AG04449 (cell line): ENCODE measurements at regions not wholly inside any gene's neighbourhood (a gene's known extent, or its start where the extent isn't known, plus 50 kb on each side); places are given as distances from the start of the nearest gene placed in this dataset.
"Not testable (repeated sequence)": the region's sequence is repeated elsewhere in the genome, so short reads cannot be mapped to it uniquely, and the experiment has no call there.

ENCODE experiments used
- CTCF ChIA-PET: fragments of 350-600 bp; formaldehyde crosslinking; extraction: SDS; loops from one replicate; lab custom pipeline; 2021; ENCODE audit warnings: antibody characterized with exemption; lab: Yijun Ruan, JAX
- POLR2A ChIA-PET: fragments of 400-600, 350-600 bp; formaldehyde crosslinking; extraction: SDS; loops from one replicate; lab custom pipeline; 2020; ENCODE audit warnings: antibody characterized with exemption, inconsistent platforms; lab: Yijun Ruan, JAX
- DNase-seq: peaks from one replicate; pipeline ENCODE4 v3.0.0-alpha.2; 2010; ENCODE audit warnings: low read depth, low spot score
- H3K4me3 ChIP-seq: 2 replicates; pipeline ENCODE4 v1.5.1; 2011; ENCODE audit warnings: low read depth, mild to moderate bottlenecking, control low read depth, low read length
- TF ChIP-seq, protein P1 (sequence below): IDR thresholded peaks from one replicate; pipeline ENCODE4 v1.5.1; 2011; ENCODE audit warnings: mild to moderate bottlenecking, moderate library complexity, low read length, control low read depth, inconsistent platforms; ENCODE audit not compliant: insufficient read depth; ENCODE audit errors: missing control alignments

DNA sequence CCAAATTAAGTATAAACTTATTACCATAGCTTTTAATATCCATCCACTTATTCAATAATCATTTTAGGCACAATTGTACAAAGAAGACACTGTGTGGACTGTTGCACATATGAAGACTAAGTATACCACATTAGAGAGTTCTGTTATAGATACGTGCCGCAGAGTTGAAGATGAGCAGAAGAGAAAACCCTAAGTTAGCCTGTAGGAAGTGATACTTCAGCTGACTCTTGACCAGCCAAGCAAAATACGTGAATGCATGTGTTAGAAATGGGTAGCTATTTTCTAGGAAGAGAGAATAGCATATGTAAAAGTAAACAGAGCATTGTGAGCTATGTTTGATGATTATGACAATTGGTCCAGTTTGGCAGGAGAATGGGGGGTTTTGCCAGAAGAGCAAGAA lies 272.0 kb upstream of the ATP11B start:
- H3K4me3 ChIP-seq: no peak overlapping the region
- CTCF ChIA-PET: no interaction called here
- POLR2A ChIA-PET: no interaction called here
- TF ChIP-seq, protein P1, sequence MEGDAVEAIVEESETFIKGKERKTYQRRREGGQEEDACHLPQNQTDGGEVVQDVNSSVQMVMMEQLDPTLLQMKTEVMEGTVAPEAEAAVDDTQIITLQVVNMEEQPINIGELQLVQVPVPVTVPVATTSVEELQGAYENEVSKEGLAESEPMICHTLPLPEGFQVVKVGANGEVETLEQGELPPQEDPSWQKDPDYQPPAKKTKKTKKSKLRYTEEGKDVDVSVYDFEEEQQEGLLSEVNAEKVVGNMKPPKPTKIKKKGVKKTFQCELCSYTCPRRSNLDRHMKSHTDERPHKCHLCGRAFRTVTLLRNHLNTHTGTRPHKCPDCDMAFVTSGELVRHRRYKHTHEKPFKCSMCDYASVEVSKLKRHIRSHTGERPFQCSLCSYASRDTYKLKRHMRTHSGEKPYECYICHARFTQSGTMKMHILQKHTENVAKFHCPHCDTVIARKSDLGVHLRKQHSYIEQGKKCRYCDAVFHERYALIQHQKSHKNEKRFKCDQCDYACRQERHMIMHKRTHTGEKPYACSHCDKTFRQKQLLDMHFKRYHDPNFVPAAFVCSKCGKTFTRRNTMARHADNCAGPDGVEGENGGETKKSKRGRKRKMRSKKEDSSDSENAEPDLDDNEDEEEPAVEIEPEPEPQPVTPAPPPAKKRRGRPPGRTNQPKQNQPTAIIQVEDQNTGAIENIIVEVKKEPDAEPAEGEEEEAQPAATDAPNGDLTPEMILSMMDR: no peak
- DNase-seq: no peak

DNA sequence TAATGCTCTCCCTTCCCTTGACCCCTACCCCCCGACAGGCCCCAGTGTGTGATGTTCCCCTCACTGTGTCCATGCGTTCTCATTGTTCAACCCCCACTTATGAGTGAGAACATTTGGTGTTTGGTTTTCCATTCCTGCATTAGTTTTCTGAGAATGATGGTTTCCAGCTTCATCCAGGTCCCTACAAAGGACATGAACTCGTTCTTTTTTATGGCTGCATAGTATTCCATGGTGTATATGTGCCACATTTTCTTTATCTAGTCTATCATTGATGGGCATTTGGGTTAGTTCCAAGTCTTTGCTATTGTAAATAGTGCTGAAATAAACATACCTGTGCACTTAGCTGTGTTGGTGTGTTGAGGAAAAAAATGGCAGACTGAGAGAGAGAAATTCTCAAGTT lies 269.9 kb upstream of the ATP11B start:
- DNase-seq, H3K4me3 ChIP-seq, CTCF ChIA-PET, POLR2A ChIA-PET: not testable (repeated sequence)

DNA sequence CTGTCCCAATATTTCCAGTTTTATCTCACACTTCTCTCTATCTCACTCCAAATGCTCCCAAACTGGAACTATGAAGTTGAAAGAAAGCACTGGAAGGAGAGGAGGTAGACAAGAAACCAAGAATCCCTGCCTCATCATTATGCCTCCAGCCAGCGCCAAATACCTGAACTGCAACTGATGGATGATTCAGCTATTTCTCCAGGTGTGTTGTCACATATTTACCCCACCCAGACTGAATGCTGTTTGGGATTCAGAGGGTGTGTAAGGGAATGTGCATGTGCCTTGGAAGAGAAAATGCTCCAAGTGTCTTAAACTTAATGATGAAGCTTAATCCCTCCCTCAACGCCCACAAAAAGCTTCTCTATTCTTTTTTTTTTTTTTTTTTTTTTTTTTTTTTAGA lies 269.5 kb upstream of the ATP11B start:
- ChIA-PET POLR2A (no interaction called here), CTCF (interaction anchor here (0.7 kb wide), 1 partner anchor 159 kb away, joined by 3 read pairs; no protein-coding TSS in a partner anchor)
- TF ChIP-seq, protein P1: no peak
- DNase-seq: no peak
- no peak overlapping the region for H3K4me3 ChIP-seq

DNA sequence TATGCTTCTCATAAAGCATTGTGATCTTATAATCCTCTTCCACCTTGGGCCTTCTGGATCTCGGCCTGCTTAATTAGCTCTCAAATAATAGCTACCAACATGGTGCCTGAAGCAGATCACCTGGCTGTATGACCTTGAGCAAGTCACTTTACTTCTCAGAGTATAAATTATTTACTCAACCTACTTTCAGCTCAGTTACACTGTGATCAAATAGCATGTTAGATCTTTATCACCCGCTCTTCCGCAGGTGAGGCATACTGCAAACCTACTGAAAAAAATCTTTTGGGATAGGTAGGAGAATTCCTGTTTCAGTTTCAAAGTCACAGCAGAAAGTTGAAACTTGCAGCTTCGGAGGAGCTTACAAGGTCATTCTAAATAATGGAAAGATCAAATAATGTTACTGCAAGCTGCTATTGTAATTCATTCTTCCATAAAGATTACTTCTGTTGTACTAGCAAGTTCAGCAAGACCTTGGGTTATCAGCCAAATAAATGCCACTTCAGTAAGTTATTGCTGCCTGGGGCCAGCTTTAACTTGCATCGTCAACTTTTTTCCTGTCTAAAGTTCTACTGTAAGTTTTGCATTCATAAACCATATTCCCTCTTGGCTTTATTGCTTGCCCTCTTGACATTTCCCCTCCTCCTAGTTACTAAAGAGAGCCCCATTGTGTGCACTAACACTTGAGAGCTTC lies 268.4 kb upstream of the ATP11B start:
- TF ChIP-seq, protein P1: no peak
- POLR2A ChIA-PET: no interaction called here
- CTCF ChIA-PET: interaction anchor here (0.7 kb wide), 1 partner anchor 158 kb away, joined by 3 read pairs; no protein-coding TSS in a partner anchor
- DNase-seq: no peak
- no peak overlapping the region for H3K4me3 ChIP-seq

DNA sequence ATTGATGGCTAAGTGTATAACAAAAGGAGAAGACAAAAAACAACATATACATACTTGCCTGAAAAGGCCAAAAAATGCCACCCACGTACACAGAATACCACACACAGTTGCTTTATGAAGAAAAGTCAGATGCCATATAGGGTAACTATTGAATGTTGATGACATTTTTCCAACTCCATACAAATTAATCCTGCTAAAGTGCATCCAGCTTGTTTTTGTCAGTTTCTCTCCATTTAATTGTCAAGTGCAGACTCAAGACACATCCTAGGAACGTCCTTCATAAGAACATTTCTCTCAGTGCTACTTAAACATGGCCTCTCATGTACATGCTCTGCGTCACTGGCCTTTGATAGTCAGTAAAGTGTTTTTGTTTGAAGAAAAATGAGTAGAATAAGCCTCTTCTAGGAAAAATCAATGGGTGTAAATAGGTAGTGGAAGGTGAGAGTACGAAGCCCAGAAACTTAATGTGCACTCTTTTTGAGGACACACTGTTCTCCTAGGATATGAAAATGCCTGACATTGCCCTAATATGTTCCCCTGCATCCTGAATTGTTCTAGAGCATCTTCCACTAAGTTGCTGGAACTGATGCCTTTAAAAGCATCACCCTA lies 267.4 kb upstream of the ATP11B start:
- ChIA-PET POLR2A (no interaction called here), CTCF (no interaction called here)
- TF ChIP-seq, protein P1: no peak
- no peak overlapping the region for H3K4me3 ChIP-seq
- DNase-seq: no peak

DNA sequence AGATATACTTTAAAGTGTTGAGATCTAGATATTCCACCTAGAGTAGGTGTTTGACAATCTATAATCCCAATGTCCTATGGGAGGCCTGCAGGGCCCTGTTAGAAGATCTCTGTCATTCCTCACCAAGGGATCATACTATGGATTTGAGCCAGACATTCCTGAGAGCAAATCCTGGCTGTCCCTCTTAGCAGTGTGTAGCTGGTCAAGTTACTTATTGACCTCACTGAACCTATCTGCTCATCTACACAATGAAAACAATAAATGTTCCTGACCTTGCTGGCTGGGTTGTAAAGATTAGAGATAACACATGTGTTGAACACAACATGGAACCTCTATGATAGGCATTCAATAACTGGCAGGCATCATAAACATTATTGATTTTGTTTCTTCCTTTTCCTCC lies 265.6 kb upstream of the ATP11B start:
- DNase-seq: no peak
- H3K4me3 ChIP-seq: no peak overlapping the region
- POLR2A ChIA-PET: no interaction called here
- CTCF ChIA-PET: no interaction called here
- TF ChIP-seq, protein P1: no peak
